SIG-M5 treated with dmso at 0.1 percent for 504 hours (cell line): ENCODE measurements at regions not wholly inside any gene's neighbourhood (a gene's known extent, or its start where the extent isn't known, plus 50 kb on each side); places are given as distances from the start of the nearest gene placed in this dataset.
A peak's percentile ranks its signal among the peaks of the same experiment; 100 is the strongest.
"Not testable (repeated sequence)": the region's sequence is repeated elsewhere in the genome, so short reads cannot be mapped to it uniquely, and the experiment has no call there.

Source experiments
- DNase-seq: peaks from one replicate; lab custom pipeline; 2025; ENCODE audit not compliant: unreplicated experiment; lab: John Stamatoyannopoulos, UW

- DNase-seq, result no peak
Measured at GRCh38 chr10:11691319-11691755, 50.8 kb upstream of the ECHDC3 start.

DNA sequence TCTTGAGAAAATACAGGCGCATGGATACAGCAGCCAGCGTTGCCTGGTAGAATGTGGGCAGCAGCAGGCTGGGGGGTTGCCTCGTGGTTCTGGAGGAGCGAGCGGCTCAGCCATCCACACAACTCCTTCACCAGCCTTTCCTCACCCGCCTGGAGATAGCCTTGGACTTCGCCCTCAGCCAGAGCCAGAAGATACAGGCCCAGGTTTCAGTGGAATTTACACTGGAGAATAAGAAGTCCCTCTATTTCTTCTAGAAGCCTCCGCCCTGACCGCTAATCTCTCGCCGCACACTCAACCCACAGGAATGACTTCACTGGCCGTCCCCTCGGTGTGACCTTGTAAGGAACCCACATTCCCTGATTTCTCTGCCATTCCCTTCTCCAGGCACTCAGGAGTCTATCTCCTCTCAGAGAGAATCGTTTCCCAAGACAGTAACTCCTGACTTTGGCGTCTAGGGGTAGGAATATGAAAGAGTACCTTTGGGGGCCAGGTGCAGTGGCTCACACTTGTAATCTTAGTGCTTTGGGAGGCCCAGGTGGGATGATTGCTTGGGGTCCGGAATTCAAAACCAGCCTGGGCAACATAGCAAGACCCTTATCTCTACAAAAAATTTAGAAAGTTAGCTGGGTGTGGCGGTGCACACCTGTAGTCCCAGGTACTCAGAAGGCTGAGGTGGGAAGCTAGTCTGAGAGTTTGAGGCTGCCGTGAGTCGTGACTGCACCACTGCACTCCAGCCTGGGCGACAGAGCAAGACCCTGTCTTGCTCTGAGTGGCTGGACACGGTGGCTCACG is 52.0 kb upstream of the ECHDC3 start:
- DNase-seq, result no peak

GRCh38 chr10:11688448-11688795 is 53.8 kb upstream of the ECHDC3 start:
- DNase-seq, result not testable (repeated sequence)

GRCh38 chr10:11687779-11688447 is 54.3 kb upstream of the ECHDC3 start:
- peak; percentile 22 for DNase-seq

DNA sequence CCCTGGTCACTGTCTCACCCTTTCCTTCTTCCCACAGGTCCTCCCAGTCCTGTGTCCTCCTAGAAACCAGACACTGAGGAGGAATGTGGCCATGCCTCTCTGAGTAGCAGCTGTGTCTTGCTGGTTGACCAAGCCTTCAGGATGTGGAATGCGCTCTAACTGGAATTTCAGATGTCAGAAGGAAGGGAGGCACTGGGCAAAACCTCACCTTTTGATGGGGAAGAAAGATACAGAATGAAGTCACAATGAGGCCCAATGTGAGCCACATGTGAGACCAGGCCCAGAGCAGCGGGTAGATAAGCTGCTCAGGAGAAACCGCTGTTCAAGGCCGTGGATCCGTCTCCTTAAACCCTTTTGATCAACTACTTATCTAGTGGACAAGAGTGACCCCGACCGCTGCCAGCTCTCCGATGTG is 54.8 kb upstream of the ECHDC3 start:
- peak; percentile 66 for DNase-seq

GRCh38 chr10:11685787-11686218 is 56.4 kb upstream of the ECHDC3 start:
- DNase-seq, result peak; percentile 53

DNA sequence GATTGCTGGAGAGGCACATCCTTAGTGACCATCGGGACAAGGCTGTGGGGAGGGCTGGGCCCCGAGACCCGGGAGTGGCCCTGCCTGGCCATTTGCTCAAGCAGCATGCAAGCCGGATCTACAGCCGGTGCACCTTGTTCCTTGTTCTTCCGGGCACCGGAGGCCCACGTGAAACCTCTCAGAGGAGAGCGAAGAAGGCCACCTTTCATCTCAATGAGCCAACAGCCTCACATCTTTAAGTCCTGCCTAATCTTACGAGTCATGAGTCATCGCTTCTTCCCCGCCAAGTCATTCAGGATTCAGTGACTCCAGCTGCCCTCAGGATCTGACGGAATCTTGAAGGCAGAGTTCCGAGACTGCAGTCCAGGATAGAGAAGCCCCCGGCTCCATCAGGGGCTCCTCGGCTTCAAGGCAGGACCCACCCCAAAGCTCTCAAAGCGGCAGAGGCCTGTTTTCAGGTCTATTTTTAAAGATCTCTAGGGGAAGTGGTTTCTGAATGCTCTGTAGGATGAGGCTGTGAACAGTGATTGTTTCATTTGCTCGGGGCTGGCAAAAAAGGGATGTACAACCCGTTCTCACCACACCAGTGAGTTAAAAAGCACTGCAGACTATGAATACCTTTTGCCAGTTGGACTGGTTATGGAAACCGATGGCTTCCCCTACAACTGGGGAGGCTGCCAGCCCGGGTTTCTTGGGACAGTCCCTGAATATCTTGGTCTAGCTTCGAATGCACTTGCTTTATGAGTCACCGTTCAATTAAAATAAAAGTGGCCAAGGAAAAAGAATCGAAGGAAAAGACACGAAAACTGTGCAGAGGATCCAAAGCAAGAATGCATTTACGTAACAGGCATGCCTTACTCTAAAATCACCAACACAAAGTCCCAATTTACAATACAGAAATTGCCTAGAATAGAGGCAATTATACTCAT is 57.2 kb upstream of the ECHDC3 start:
- peak; percentile 76 for DNase-seq

DNA sequence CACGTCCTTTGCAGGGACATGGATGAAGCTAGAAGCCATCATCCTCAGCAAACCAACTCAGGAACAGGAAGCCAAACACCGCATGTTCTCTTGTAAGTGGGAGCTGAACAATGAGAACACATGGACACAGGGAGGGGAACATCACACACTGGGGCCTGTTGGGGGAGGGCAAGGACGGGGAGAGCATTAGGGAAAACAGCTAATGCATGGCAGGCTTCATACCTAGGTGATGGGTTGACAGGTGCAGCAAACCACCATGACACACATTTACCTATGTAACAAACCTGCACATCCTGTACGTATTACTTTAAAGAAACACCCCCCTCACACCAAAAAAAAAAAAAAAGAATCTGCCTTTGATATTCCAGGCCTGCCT is 57.9 kb upstream of the ECHDC3 start:
- not testable (repeated sequence) for DNase-seq

DNA sequence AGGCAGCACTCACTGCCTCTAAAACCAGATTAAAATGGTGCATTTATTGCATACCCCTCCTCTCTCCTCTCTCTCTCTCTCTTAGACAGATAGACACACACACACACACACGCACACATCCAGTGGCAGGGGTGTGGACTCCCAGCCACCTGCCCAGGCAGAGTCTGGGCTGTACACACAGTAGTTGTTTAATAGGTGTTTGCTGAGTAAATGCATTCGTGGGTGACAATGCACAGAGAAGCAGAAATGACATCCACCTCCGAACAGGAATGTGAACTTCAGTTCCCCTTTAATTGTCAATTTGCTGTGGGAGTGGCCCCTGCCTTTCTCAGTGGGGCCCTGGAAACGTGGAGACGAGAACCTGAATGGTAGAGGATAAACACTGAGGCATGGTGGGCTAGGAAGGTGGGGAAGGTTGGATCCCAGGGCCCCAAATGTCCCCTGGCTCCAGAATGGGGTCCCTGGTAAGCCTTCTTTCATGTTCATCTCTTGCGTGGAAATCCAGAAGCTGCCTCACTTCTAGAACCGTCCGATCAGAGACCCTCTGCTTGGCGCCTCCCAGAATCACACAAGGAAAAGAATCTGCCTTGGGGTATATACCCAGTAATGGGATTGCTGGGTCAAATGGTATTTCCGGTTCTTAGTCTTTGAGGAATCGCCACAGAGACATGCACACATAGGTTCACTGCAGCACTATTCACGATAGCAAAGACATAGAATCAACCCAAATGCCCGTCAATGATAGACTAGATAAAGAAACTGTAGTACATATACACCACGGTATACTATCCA is 58.5 kb upstream of the ECHDC3 start:
- no peak for DNase-seq

DNA sequence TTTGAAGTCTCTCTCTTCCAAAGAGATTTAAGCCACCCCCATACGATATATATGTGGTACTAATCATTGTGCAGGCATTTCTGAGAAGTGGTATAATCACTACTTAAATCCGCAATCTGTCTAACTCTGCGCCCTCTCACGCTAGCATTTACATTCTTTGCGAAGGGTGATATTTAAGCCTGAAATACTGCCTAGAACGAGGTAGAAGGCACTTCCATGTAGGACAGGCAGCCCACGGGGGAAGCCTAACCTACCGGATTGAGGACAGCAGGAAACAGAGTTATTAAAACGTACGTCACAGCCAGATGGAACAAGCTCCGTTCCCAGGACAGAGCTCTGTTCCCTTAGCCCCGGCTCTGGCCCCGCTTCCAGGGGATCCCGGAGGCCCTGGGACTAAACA is 59.3 kb upstream of the ECHDC3 start:
- DNase-seq, result no peak

GRCh38 chr10:11682267-11682683 is 59.9 kb upstream of the ECHDC3 start:
- no peak for DNase-seq

GRCh38 chr10:11680496-11680895 is 61.7 kb upstream of the ECHDC3 start:
- no peak for DNase-seq

DNA sequence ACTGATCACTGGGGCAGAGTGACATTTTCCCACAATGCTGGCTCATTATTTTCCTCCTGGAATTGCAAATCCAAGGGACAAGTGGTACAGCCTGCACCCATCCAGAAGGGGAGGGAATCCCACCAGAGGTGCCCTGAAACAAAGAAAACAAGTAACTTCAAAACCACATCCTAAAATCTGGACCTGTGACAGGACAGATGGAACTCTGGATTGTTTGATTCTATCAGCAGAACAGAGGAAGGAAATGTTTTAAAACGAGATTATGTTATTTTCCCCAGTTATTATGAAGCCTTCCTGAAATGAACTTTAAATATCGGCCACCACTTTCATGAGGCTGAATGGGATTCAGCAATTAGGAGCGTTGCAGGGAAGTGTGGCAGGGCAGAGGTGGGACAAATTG is 62.2 kb upstream of the ECHDC3 start:
- DNase-seq, result no peak

GRCh38 chr10:11678074-11678793 is 63.9 kb upstream of the ECHDC3 start:
- DNase-seq, result peak; percentile 28

- DNase-seq, result no peak
Measured at GRCh38 chr10:11677480-11677879, 64.7 kb upstream of the ECHDC3 start.

- DNase-seq, result no peak
Measured at GRCh38 chr10:11673346-11674280, 62.2 kb upstream of the USP6NL start.

GRCh38 chr10:11672836-11673235 is 61.4 kb upstream of the USP6NL start:
- DNase-seq, result no peak

DNA sequence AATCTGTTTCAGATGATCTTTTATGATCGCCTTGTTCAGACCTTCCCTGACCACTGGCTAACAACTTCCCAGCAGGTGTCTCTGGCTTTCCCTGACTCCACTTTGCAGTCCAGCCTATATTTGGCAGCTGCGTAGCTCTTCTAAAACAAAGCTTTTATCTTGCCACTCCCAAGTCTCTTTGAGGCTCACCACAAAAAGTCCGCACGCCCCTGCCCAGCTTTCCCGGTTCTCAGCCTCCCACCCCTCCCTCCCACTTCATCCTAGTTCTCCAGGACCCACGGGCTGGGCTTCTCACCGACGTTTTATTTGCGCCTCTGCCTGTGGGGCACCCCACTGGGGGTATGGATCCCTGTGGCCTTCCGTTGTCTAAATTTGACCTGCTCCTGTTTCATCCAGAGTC is 58.9 kb upstream of the USP6NL start:
- DNase-seq, result no peak
